IMR-90 (cell line): ENCODE measurements at regions not wholly inside any gene's neighbourhood (a gene's known extent, or its start where the extent isn't known, plus 50 kb on each side); places are given as distances from the start of the nearest gene placed in this dataset.
A peak's percentile ranks its signal among the peaks of the same experiment; 100 is the strongest.

Experiments
- ATAC-seq: fragments of 200-7000 bp; cut with Tn5 transposase; 2 replicates; pipeline ENCODE4 v1.9.1; 2020; ENCODE audit warnings: low read depth, mild to moderate bottlenecking, moderate library complexity
- BruUV-seq: library from RNA; stranded (reverse); fragments of 400-500 nt; replicated peaks from 2 replicates; lab custom pipeline; 2021; lab: Mats Ljungman, UMichigan
- CTCF ChIA-PET: fragments of 300-600 bp; formaldehyde crosslinking; extraction: SDS; loops from one replicate; lab custom pipeline; 2021; ENCODE audit warnings: antibody characterized with exemption; lab: Yijun Ruan, JAX
- POLR2A ChIA-PET: fragments of 300-600 bp; sonication (Branson Sonifier 250); formaldehyde crosslinking; loops from one replicate; lab custom pipeline; 2022; ENCODE audit warnings: antibody characterized with exemption; ENCODE audit not compliant: unreplicated experiment; lab: Charles Lee
- DNase-seq: peaks from one replicate; pipeline ENCODE4 v3.0.0; 2013
- H2AFZ ChIP-seq: replicated peaks from 2 replicates; pipeline ENCODE3; 2013; ENCODE audit warnings: low read length, mild to moderate bottlenecking; ENCODE audit not compliant: poor library complexity
- H2AK5ac ChIP-seq: 2 replicates; pipeline ENCODE4 v1.6.1; 2013; ENCODE audit warnings: low read depth, low read length, inconsistent platforms
- H2AK9ac ChIP-seq: replicated peaks from 2 replicates; pipeline ENCODE3; 2013; ENCODE audit warnings: mild to moderate bottlenecking, low read depth, low read length, moderate library complexity; ENCODE audit not compliant: poor library complexity
- H2BK120ac ChIP-seq: 2 replicates; pipeline ENCODE4 v1.6.1; 2013; ENCODE audit warnings: low read depth, low read length, inconsistent platforms
- H2BK15ac ChIP-seq: 3 replicates; pipeline ENCODE4 v1.6.1; 2013; ENCODE audit warnings: low read depth, low read length, inconsistent platforms
- H2BK20ac ChIP-seq: 2 replicates; pipeline ENCODE4 v1.6.1; 2013; ENCODE audit warnings: low read depth, mild to moderate bottlenecking, inconsistent platforms, low read length, moderate library complexity
- H2BK5ac ChIP-seq: 2 replicates; pipeline ENCODE4 v1.6.1; 2013; ENCODE audit warnings: mild to moderate bottlenecking, low read depth, low read length, inconsistent platforms; ENCODE audit not compliant: poor library complexity, severe bottlenecking
- H3K14ac ChIP-seq: replicated peaks from 2 replicates; pipeline ENCODE4 v1.6.1; 2013; ENCODE audit warnings: low read depth, low read length, inconsistent platforms
- H3K18ac ChIP-seq: 2 replicates; pipeline ENCODE4 v1.6.1; 2013; ENCODE audit warnings: low read depth, low read length, control low read depth
- H3K23ac ChIP-seq: 2 replicates; pipeline ENCODE4 v1.6.1; 2013; ENCODE audit warnings: low read depth, low read length, inconsistent platforms
- H3K27ac ChIP-seq: 2 replicates; pipeline ENCODE4 v1.5.1; 2013; ENCODE audit warnings: mild to moderate bottlenecking, control low read depth, low read length; ENCODE audit not compliant: insufficient read depth
- H3K27me3 ChIP-seq: 2 replicates; pipeline ENCODE4 v1.6.1; 2013; ENCODE audit warnings: low read length; ENCODE audit not compliant: control insufficient read depth, insufficient read depth
- H3K36me3 ChIP-seq: 2 replicates; pipeline ENCODE4 v1.6.1; 2013; ENCODE audit warnings: low read length, mixed read lengths; ENCODE audit not compliant: control insufficient read depth, insufficient read depth
- H3K4ac ChIP-seq: 2 replicates; pipeline ENCODE4 v1.6.1; 2013; ENCODE audit warnings: low read depth, low read length, inconsistent platforms
- H3K4me1 ChIP-seq: 2 replicates; pipeline ENCODE4 v1.6.1; 2013; ENCODE audit warnings: low read length, mixed read lengths; ENCODE audit not compliant: control insufficient read depth, insufficient read depth
- H3K4me2 ChIP-seq: 2 replicates; pipeline ENCODE4 v1.6.1; 2013; ENCODE audit warnings: low read depth, mild to moderate bottlenecking, control low read depth, low read length, moderate library complexity
- H3K4me3 ChIP-seq: 2 replicates; pipeline ENCODE4 v1.5.1; 2013; ENCODE audit warnings: low read depth, mild to moderate bottlenecking, control low read depth, low read length, moderate library complexity; ENCODE audit not compliant: insufficient read depth
- H3K56ac ChIP-seq: 2 replicates; pipeline ENCODE4 v1.6.1; 2013; ENCODE audit warnings: low read length, inconsistent platforms; ENCODE audit not compliant: insufficient read depth; ENCODE audit errors: extremely low read depth
- H3K79me1 ChIP-seq, 2 experiments: 2 replicates each; pipeline ENCODE4 v1.6.1; 2013; ENCODE audit warnings: low read length in 2 of 2, inconsistent platforms in 1 of 2, low read depth in 1 of 2
- H3K9ac ChIP-seq: 2 replicates; pipeline ENCODE4 v1.6.1; 2013; ENCODE audit warnings: low read depth, low read length, control low read depth
- H3K9me1 ChIP-seq: 2 replicates; pipeline ENCODE4 v1.6.1; 2013; ENCODE audit warnings: low read length, inconsistent platforms; ENCODE audit not compliant: insufficient read depth
- H3K9me3 ChIP-seq: 2 replicates; pipeline ENCODE4 v1.6.1; 2013; ENCODE audit warnings: low read length; ENCODE audit not compliant: control insufficient read depth, insufficient read depth
- H4K20me1 ChIP-seq: 2 replicates; pipeline ENCODE4 v1.6.1; 2013; ENCODE audit warnings: low read length, inconsistent platforms; ENCODE audit not compliant: insufficient read depth
- H4K5ac ChIP-seq: 2 replicates; pipeline ENCODE4 v1.6.1; 2013; ENCODE audit warnings: mild to moderate bottlenecking, low read depth, low read length, control low read depth
- H4K8ac ChIP-seq, 2 experiments: 2 replicates each; pipeline ENCODE4 v1.6.1; 2013; ENCODE audit warnings: low read depth in 2 of 2, low read length in 2 of 2, control low read depth in 1 of 2, inconsistent platforms in 1 of 2
- H4K91ac ChIP-seq: 2 replicates; pipeline ENCODE4 v1.6.1; 2013; ENCODE audit warnings: low read depth, low read length, inconsistent platforms; ENCODE audit not compliant: insufficient read depth
- NFE2L2 ChIP-seq: fragments of 150-350 bp; IDR thresholded peaks from 2 replicates; pipeline ENCODE4 v1.6.1; 2016; ENCODE audit warnings: low read depth, mild to moderate bottlenecking, low read length
- SMC3 ChIP-seq: fragments of 150-350 bp; IDR thresholded peaks from 2 replicates; pipeline ENCODE4 v1.6.1; 2016; ENCODE audit warnings: low read depth, mild to moderate bottlenecking, antibody characterized with exemption, low read length, moderate library complexity
- WGBS, 2 experiments: methylation state at CpG; one replicate each; pipeline versions ENCODE4 v1.1.5 to v1.1.7; 2013; ENCODE audit warnings: missing lambda C conversion rate in 2 of 2; ENCODE audit not compliant: insufficient read length in 1 of 2; ENCODE audit errors: extremely low coverage in 2 of 2; 5-methylcytosine and 5-hydroxymethylcytosine counted together
- dilution Hi-C: fragments of 300-500 bp; cut with HindIII; formaldehyde crosslinking; loops from one replicate; pipeline ENCODE4 v1.14.3; 2018; ENCODE audit warnings: low sequenced_read_pairs; ENCODE audit not compliant: unreplicated experiment
- in situ Hi-C: fragments of 300-500 bp; cut with MboI; formaldehyde crosslinking; loops from 3 replicates; pipeline ENCODE4 v1.14.3; 2019; ENCODE audit warnings: low sequenced_read_pairs, inconsistent platforms, mixed read lengths
- intact Hi-C: fragments of 100-400 bp; cut with micrococcal nuclease; formaldehyde crosslinking; loops from 2 replicates; pipeline ENCODE4 v1.10.0; 2022

GRCh38 chr2:58957188-58957840 is 716.2 kb upstream of the FANCL start:
- H2BK120ac ChIP-seq, result no peak overlapping the region
- no peak overlapping the region for H3K4me3 ChIP-seq
- no peaks in the 10 kb centered on the region for H3K9me3 ChIP-seq
- no peak overlapping the region for H2BK15ac ChIP-seq
- no peak overlapping the region for H3K18ac ChIP-seq
- DNase-seq (peak; percentile 5), ATAC-seq (peak; percentile 75)
- H3K23ac ChIP-seq, result no peak overlapping the region
- H3K14ac ChIP-seq, result no peak overlapping the region
- H3K56ac ChIP-seq, result no peak overlapping the region
- no peaks in the 10 kb centered on the region for H3K79me1 ChIP-seq
- no peak overlapping the region for H3K4ac ChIP-seq
- no peaks in the 10 kb centered on the region for H3K36me3 ChIP-seq
- no peak overlapping the region for H3K27ac ChIP-seq
- no peak overlapping the region for H4K8ac ChIP-seq
- H3K9ac ChIP-seq, result no peak overlapping the region
- CTCF ChIA-PET, result no interaction called here
- H2AK9ac ChIP-seq, result no peak overlapping the region
- no peak overlapping the region for H4K5ac ChIP-seq
- no peak overlapping the region for H2AK5ac ChIP-seq
- WGBS, 2 experiments, result 35% methylated on average over 2 of the region's 4 CpGs; no CpG with 5 or more reads in 1 of the 2 experiments
- 0 out of 2 replicates have a peak, but pooled peaks cover 3% of the 10 kb centered on the region for H3K4me1 ChIP-seq
- BruUV-seq, result no TSS peak
- H3K4me2 ChIP-seq, result no peak overlapping the region
- no peak overlapping the region for H2BK20ac ChIP-seq
- TF ChIP-seq NFE2L2 (no peak), SMC3 (no peak)
- intact Hi-C loops (no loop called here), dilution Hi-C loops (no loop called here), in situ Hi-C loops (no loop called here)
- no peaks in the 10 kb centered on the region for H3K9me1 ChIP-seq
- no peak overlapping the region for H2BK5ac ChIP-seq
- H4K20me1 ChIP-seq, result no peaks in the 10 kb centered on the region
- peaks cover 3% of the 10 kb centered on the region; the same call in 1 of the 2 replicates for H3K27me3 ChIP-seq
- POLR2A ChIA-PET, result no interaction called here
- H2AFZ ChIP-seq, result peak overlapping the region; percentile 37
- H4K91ac ChIP-seq, result no peak overlapping the region
